GM12864 (cell line): ENCODE measurements at regions not wholly inside any gene's neighbourhood (a gene's known extent, or its start where the extent isn't known, plus 50 kb on each side); places are given as distances from the start of the nearest gene placed in this dataset.

Experiments used
- DNase-seq: peaks from one replicate; pipeline ENCODE4 v3.0.0-alpha.2; 2011; ENCODE audit warnings: low read depth
- H3K4me3 ChIP-seq: 2 replicates; pipeline ENCODE4 v1.5.1; 2011; ENCODE audit warnings: mild to moderate bottlenecking, low read depth, low read length, control low read depth
- CTCF ChIP-seq: IDR thresholded peaks from 2 replicates; pipeline ENCODE4 v1.5.1; 2011; ENCODE audit warnings: low read depth, mild to moderate bottlenecking, moderate library complexity, low read length, control low read depth, inconsistent platforms; ENCODE audit errors: missing control alignments

DNA sequence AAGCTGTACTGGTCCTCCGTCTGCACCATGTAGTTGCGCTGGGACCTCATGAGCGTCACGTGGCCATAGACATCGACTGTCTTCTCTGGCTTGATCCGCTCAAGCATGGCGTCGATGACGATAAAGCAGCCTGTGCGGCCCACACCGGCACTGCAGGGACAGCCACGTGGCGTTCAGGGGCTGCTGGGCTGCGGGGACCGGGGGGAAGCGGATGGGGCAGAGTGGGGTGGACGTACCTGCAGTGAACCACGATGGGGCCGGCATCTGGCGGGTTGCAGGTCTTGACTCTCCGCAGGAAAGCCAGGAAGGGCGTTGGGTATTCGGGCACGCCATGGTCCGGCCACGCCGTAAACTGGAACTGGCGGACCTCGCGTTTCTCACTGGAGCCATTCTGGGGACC, 128.5 kb downstream of the PTPRS start:
- DNase-seq, result no peak
- no peak for TF ChIP-seq CTCF
- no peak overlapping the region for H3K4me3 ChIP-seq

DNA sequence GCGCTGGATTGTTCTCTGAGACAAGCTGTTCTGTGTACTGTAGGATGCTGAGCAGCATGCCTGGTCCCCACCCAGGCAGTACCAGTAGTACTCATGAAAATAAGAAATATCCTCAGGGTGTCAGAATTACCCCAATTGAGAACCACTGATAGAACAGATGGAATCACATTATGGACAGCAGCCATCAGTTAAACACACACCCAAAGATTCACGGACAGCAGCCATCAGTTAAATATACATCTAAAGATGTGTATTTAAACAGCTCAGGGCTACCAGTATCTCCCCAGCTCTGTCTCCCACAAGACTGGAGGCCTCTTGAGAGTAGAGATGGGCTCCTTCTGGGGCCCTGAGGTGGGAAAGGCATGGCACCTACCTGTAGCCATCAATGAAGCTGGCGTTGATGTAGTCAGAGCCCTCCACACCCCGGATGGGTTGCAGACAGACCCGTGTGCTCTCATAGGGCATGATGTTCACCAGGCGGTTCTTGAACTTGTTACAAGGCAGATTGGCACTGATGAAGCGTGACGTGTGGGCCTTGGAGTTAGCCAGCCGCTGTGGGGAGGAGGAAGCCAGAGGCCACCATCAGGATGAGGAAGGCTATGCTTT, 129.3 kb downstream of the PTPRS start:
- TF ChIP-seq CTCF, result no peak
- H3K4me3 ChIP-seq, result no peak overlapping the region
- DNase-seq, result no peak

DNA sequence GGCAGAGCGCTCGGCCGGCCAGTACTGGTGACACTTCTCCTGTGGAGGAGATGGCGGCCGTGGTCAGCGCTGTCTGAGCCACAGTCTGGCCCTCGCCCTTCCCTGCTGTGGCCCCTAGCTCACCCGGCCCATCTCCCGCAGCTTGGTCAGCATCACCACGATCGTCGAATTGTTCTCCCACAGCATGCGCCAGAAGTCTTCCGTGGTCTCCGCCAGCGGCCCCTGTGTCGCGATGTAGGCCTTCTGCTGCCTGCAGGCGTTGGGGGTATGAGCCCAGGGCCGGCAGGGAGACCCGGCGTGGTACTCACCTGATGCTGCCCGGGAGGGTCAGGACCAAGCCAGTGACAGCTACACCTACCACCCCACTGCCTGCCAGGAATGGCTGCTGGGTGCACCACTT, 130.1 kb downstream of the PTPRS start:
- H3K4me3 ChIP-seq, result no peak overlapping the region
- no peak for TF ChIP-seq CTCF
- no peak for DNase-seq

- no peak for DNase-seq
- no peak overlapping the region for H3K4me3 ChIP-seq
- TF ChIP-seq CTCF, result no peak
Observed at GRCh38 chr19:5207806-5208205, 132.8 kb downstream of the PTPRS start.

DNA sequence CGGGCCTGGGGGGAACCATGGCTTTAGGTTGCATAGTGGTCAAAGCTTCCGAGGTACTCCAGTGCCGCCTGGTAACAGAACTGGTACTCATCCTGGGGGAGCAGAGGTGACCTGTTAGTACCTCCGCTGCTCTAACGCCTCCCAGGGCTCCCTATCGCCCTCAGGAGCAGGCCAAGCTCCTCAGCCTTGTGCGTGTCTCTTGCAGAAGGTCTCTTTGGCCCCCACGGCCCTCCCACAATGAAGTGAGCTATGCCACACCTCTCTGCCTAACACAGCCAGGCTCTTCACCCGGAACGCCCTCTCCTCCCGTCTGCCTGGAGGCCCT, 133.9 kb downstream of the PTPRS start:
- H3K4me3 ChIP-seq, result no peak overlapping the region
- TF ChIP-seq CTCF, result no peak
- DNase-seq, result no peak

- no peak for DNase-seq
- no peak for TF ChIP-seq CTCF
- H3K4me3 ChIP-seq, result no peak overlapping the region
Observed at GRCh38 chr19:5205937-5206750, 134.5 kb downstream of the PTPRS start.

- DNase-seq, result no peak
- TF ChIP-seq CTCF, result no peak
- H3K4me3 ChIP-seq, result no peak overlapping the region
Observed at GRCh38 chr19:5205381-5205780, 135.2 kb downstream of the PTPRS start.
